WTC11 (cell line): ENCODE measurements at regions not wholly inside any gene's neighbourhood (a gene's known extent, or its start where the extent isn't known, plus 50 kb on each side); places are given as distances from the start of the nearest gene placed in this dataset.

Source experiments
- ATAC-seq: fragments of 200-7000 bp; cut with Tn5 transposase; 2 replicates; pipeline ENCODE4 v1.10.0; 2021; ENCODE audit warnings: mild to moderate bottlenecking, moderate library complexity
- CTCF ChIA-PET: fragments of 300-600 bp; sonication (Branson Sonifier 250); formaldehyde crosslinking; loops from one replicate; lab custom pipeline; 2021; ENCODE audit warnings: antibody characterized with exemption; lab: Charles Lee
- POLR2A ChIA-PET: fragments of 350-600 bp; sonication (Branson Sonifier 250); formaldehyde crosslinking; loops from one replicate; lab custom pipeline; 2021; ENCODE audit warnings: antibody characterized with exemption; lab: Charles Lee
- DNase-seq: peaks from one replicate; pipeline ENCODE4 v3.0.0; 2021; ENCODE audit warnings: low spot score
- H3K27ac Mint-ChIP-seq: 2 replicates; pipeline ENCODE4 v1.8.0; 2021; ENCODE audit warnings: mixed read lengths
- H3K27me3 Mint-ChIP-seq: 2 replicates; pipeline ENCODE4 v1.8.0; 2021; ENCODE audit warnings: low read depth, mild to moderate bottlenecking, moderate library complexity, mixed read lengths
- H3K36me3 Mint-ChIP-seq: 2 replicates; pipeline ENCODE4 v1.8.0; 2021; ENCODE audit warnings: mixed read lengths
- H3K4me1 Mint-ChIP-seq: 2 replicates; pipeline ENCODE4 v1.8.0; 2022; ENCODE audit warnings: mixed read lengths
- H3K4me3 Mint-ChIP-seq: 2 replicates; pipeline ENCODE4 v1.8.0; 2021; ENCODE audit warnings: mild to moderate bottlenecking, moderate library complexity, mixed read lengths
- H3K9me3 Mint-ChIP-seq: 2 replicates; pipeline ENCODE4 v1.8.0; 2021; ENCODE audit warnings: mixed read lengths
- ATF3 ChIP-seq: sonication (generic); formaldehyde crosslinking; conservative IDR thresholded peaks from 2 replicates; pipeline ENCODE4 v1.8.1; 2022; ENCODE audit warnings: mild to moderate bottlenecking, missing genetic modification reagents
- ELF4 ChIP-seq: sonication (generic); formaldehyde crosslinking; IDR thresholded peaks from 2 replicates; pipeline ENCODE4 v1.8.1; 2022; ENCODE audit warnings: low read depth, mild to moderate bottlenecking, moderate library complexity, missing genetic modification reagents
- ESRRA ChIP-seq: sonication (generic); formaldehyde crosslinking; IDR thresholded peaks from 2 replicates; pipeline ENCODE4 v1.8.1; 2022; ENCODE audit warnings: mild to moderate bottlenecking, missing genetic modification reagents, borderline replicate concordance
- FOXP1 ChIP-seq: sonication (generic); formaldehyde crosslinking; IDR thresholded peaks from 2 replicates; pipeline ENCODE4 v1.8.0; 2022; ENCODE audit warnings: missing genetic modification reagents, mild to moderate bottlenecking, moderate library complexity, borderline replicate concordance
- FOXP4 ChIP-seq: sonication (generic); formaldehyde crosslinking; IDR thresholded peaks from 2 replicates; pipeline ENCODE4 v1.8.0; 2022; ENCODE audit warnings: mild to moderate bottlenecking, missing genetic modification reagents
- GTF2I ChIP-seq: fragments of 250-450 bp; sonication (Bioruptor Pico); conservative IDR thresholded peaks from 2 replicates; pipeline ENCODE4 v1.4.0; 2021; ENCODE audit warnings: mild to moderate bottlenecking
- JAZF1 ChIP-seq: fragments of 250-450 bp; sonication (Bioruptor Pico); IDR thresholded peaks from 2 replicates; pipeline ENCODE4 v1.9.0; 2021; ENCODE audit warnings: moderate library complexity, mild to moderate bottlenecking, inconsistent platforms
- MLX ChIP-seq: sonication (generic); formaldehyde crosslinking; IDR thresholded peaks from 2 replicates; pipeline ENCODE4 v1.8.1; 2023; ENCODE audit warnings: mild to moderate bottlenecking, missing genetic modification reagents, moderate library complexity
- NFYB ChIP-seq: sonication (generic); formaldehyde crosslinking; conservative IDR thresholded peaks from 2 replicates; pipeline ENCODE4 v1.8.0; 2022; ENCODE audit warnings: low read depth, missing genetic modification reagents
- NR1H2 ChIP-seq: sonication (generic); formaldehyde crosslinking; IDR thresholded peaks from 2 replicates; pipeline ENCODE4 v1.9.0; 2021; ENCODE audit warnings: mild to moderate bottlenecking, moderate library complexity, missing genetic modification reagents
- NR3C1 ChIP-seq: sonication (generic); formaldehyde crosslinking; conservative IDR thresholded peaks from 2 replicates; pipeline ENCODE4 v1.8.1; 2023; ENCODE audit warnings: low read depth, mild to moderate bottlenecking, missing genetic modification reagents
- OVOL2 ChIP-seq: fragments of 250-450 bp; sonication (Bioruptor Pico); IDR thresholded peaks from 2 replicates; pipeline ENCODE4 v1.9.0; 2021; ENCODE audit warnings: mild to moderate bottlenecking, borderline replicate concordance
- RORB ChIP-seq: fragments of 250-450 bp; sonication (Bioruptor Pico); IDR thresholded peaks from 2 replicates; pipeline ENCODE4 v1.9.0; 2021; ENCODE audit warnings: mild to moderate bottlenecking
- TEAD1 ChIP-seq: sonication (generic); formaldehyde crosslinking; IDR thresholded peaks from 2 replicates; pipeline ENCODE4 v1.8.0; 2022; ENCODE audit warnings: mild to moderate bottlenecking, missing genetic modification reagents
- ZNF121 ChIP-seq: sonication (generic); formaldehyde crosslinking; IDR thresholded peaks from 2 replicates; pipeline ENCODE4 v1.8.0; 2023; ENCODE audit warnings: missing genetic modification reagents
- ZNF219 ChIP-seq: sonication (generic); formaldehyde crosslinking; IDR thresholded peaks from 2 replicates; pipeline ENCODE4 v1.8.0; 2023; ENCODE audit warnings: missing genetic modification reagents, mild to moderate bottlenecking, borderline replicate concordance
- ZNF232 ChIP-seq: sonication (generic); formaldehyde crosslinking; IDR thresholded peaks from 2 replicates; pipeline ENCODE4 v1.8.0; 2022; ENCODE audit warnings: mild to moderate bottlenecking, missing genetic modification reagents
- ZNF317 ChIP-seq: sonication (generic); formaldehyde crosslinking; IDR thresholded peaks from 2 replicates; pipeline ENCODE4 v1.8.1; 2023; ENCODE audit warnings: low read depth, mild to moderate bottlenecking, moderate library complexity, missing genetic modification reagents, borderline replicate concordance
- ZNF396 ChIP-seq: fragments of 250-450 bp; sonication (Bioruptor Pico); IDR thresholded peaks from 2 replicates; pipeline ENCODE4 v1.8.0; 2021; ENCODE audit warnings: mild to moderate bottlenecking, moderate library complexity, borderline replicate concordance
- ZNF416 ChIP-seq: fragments of 250-450 bp; sonication (Bioruptor Pico); IDR thresholded peaks from 2 replicates; pipeline ENCODE4 v1.9.0; 2021; ENCODE audit warnings: mild to moderate bottlenecking, inconsistent platforms
- ZNF532 ChIP-seq: fragments of 250-450 bp; sonication (Bioruptor Pico); IDR thresholded peaks from 2 replicates; pipeline ENCODE4 v1.9.0; 2021; ENCODE audit warnings: mild to moderate bottlenecking, borderline replicate concordance
- TF ChIP-seq, protein P1 (sequence below): fragments of 250-450 bp; sonication (Bioruptor Pico); IDR thresholded peaks from 2 replicates; pipeline ENCODE4 v2.1.2; 2022; ENCODE audit warnings: mild to moderate bottlenecking, moderate library complexity
- TF ChIP-seq, protein P2 (sequence below): fragments of 250-450 bp; sonication (Bioruptor Pico); IDR thresholded peaks from 2 replicates; pipeline ENCODE4 v1.9.0; 2021; ENCODE audit warnings: moderate library complexity, mild to moderate bottlenecking, inconsistent platforms, borderline replicate concordance

DNA sequence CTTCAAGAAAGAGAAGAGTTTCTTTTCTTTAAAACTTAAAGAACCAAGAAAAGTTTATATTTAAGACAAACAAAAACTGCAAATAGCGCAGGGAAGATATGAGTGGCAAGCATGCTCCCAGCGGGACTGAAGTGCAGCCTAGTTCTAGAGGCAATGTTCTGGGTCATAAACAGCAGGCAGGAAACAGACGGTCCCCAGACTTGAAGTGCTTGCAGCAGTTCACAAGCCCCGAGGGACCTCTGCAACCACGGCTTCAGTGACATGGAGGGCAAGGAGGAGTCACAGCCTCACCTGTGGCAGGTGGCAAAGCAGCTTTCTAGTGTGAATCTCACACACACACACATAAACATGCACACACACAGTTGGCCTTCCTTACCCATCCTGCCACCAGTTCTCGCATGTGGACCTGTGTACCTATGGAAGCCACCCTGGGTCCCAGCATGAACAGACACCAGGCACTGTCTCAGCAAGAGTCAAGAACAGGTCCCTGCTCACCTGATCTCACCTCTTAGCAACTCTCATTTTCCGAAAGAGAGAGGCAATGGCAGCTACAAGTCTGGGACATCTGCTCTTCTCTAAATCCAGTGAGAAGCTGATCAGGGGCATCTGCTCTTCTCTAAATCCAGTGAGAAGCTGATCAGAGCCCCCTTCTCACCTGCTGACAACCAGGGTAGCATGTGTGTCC is 162.0 kb downstream of the EFNB2 start:
- ChIA-PET CTCF (no interaction called here), POLR2A (no interaction called here)
- no peak for ATAC-seq
- Mint-ChIP-seq H3K27ac (no peak overlapping the region), H3K36me3 (no peaks in the 10 kb centered on the region), H3K9me3 (no peaks in the 10 kb centered on the region), H3K4me1 (peaks cover 13% of the 10 kb centered on the region), H3K27me3 (no peaks in the 10 kb centered on the region; the same call in 1 of the 2 replicates)
- DNase-seq: no peak
- no peak for TF ChIP-seq ZNF532 (CRISPR knock-in tag)
- TF ChIP-seq, all 79 proteins: peak for 0
- no peak overlapping the region for H3K4me3 Mint-ChIP-seq

DNA sequence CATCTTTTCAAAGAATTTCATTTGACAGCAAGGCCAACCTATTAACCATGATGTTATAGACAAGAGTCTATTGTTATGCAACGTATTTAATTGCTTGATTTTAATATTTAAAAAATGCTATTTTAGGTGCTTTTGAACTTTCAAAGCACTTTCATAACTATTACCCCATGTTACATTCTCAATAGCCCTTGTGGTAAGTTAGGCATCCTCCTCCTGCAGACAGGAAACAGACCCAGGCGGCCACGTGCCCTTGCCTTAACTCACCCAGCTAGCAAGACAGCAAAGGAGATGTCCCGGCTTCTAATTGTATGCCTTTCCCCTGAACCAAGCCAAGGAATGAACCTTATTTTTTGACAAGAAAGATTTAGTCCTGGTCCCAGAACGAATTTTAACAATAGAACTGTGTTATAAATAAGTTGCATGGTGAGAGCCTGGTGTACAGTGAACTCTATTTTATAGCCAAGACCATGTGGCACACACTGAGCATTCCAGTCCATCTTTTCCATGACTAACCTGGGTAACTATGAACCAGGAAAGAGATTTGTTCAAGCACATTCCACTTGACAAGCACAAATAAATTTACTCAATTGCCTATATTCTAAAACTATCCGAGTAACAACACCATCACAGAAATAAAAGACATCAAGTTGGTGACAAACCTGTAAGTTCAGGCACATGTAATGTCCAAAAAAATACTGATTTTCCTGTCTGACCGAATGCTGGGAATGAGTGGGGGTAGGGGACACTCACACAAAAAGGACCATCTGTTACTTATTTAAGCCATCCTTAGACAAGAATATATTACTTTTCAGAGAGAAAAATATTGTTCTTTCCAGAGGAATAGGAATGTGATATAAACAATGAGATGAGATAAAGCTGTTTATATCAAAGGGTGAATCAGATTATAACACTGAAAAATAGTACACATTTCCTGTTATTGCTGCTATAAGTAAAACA is 163.0 kb downstream of the EFNB2 start:
- no peak for TF ChIP-seq ZNF121 (CRISPR knock-in tag)
- TF ChIP-seq GTF2I (CRISPR knock-in tag): no peak
- TF ChIP-seq ATF3: no peak
- TF ChIP-seq, protein P1, sequence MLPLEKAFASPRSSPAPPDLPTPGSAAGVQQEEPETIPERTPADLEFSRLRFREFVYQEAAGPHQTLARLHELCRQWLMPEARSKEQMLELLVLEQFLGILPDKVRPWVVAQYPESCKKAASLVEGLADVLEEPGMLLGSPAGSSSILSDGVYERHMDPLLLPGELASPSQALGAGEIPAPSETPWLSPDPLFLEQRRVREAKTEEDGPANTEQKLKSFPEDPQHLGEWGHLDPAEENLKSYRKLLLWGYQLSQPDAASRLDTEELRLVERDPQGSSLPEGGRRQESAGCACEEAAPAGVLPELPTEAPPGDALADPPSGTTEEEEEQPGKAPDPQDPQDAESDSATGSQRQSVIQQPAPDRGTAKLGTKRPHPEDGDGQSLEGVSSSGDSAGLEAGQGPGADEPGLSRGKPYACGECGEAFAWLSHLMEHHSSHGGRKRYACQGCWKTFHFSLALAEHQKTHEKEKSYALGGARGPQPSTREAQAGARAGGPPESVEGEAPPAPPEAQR: no peak
- TF ChIP-seq, protein P2, sequence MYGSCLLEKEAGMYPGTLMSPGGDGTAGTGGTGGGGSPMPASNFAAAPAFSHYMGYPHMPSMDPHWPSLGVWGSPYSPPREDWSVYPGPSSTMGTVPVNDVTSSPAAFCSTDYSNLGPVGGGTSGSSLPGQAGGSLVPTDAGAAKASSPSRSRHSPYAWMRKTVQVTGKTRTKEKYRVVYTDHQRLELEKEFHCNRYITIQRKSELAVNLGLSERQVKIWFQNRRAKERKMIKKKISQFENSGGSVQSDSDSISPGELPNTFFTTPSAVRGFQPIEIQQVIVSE (CRISPR knock-in tag): no peak
- TF ChIP-seq JAZF1 (CRISPR knock-in tag): no peak
- no peak for TF ChIP-seq ZNF317
- no peak for TF ChIP-seq NR1H2 (CRISPR knock-in tag)
- TF ChIP-seq TEAD1 (CRISPR knock-in tag): no peak
- no peak for TF ChIP-seq NFYB
- TF ChIP-seq OVOL2 (CRISPR knock-in tag): no peak
- no peak for TF ChIP-seq ELF4
- no peak for ATAC-seq
- Mint-ChIP-seq H3K4me1 (peaks cover 13% of the 10 kb centered on the region), H3K9me3 (no peaks in the 10 kb centered on the region), H3K27me3 (no peaks in the 10 kb centered on the region; the same call in 1 of the 2 replicates), H3K27ac (no peak overlapping the region), H3K36me3 (no peaks in the 10 kb centered on the region), H3K4me3 (no peak overlapping the region)
- POLR2A ChIA-PET: no interaction called here
- DNase-seq: no peak
- CTCF ChIA-PET: no interaction called here

DNA sequence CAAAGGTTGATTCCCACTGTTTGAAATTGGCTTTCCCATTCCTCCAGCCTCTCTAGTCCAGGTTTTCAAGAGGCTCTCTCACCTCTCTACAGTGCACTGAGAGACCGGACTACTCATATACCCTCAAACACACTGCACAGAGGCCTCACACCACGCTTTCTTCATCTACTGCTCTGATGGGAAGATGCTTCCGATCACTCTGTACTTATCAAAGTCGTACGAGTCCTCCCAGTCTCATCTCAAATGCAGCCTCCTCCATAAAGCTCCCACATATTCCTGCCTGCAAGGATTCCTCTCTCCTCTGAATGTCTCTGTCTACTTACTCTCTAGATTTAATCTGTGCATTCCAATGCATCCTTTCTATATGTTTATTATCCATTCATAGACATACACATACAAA is 164.4 kb downstream of the EFNB2 start:
- CTCF ChIA-PET: no interaction called here
- H3K9me3 Mint-ChIP-seq: no peaks in the 10 kb centered on the region
- no peak for TF ChIP-seq MLX (CRISPR knock-in tag)
- no peak for TF ChIP-seq FOXP1
- TF ChIP-seq NR3C1 (CRISPR knock-in tag): no peak
- no peak for TF ChIP-seq ZNF219 (CRISPR knock-in tag)
- TF ChIP-seq ZNF232 (CRISPR knock-in tag): no peak
- no peak for TF ChIP-seq FOXP4 (CRISPR knock-in tag)
- TF ChIP-seq RORB (CRISPR knock-in tag): no peak
- no peak for TF ChIP-seq ZNF396
- TF ChIP-seq ZNF416 (CRISPR knock-in tag): no peak
- TF ChIP-seq ESRRA: no peak

More for the DNA sequence above, 164.4 kb downstream of the EFNB2 start:
- Mint-ChIP-seq H3K27ac (no peak overlapping the region), H3K4me1 (peaks cover 13% of the 10 kb centered on the region), H3K36me3 (no peaks in the 10 kb centered on the region), H3K4me3 (no peak overlapping the region), H3K27me3 (no peaks in the 10 kb centered on the region; the same call in 1 of the 2 replicates)
- POLR2A ChIA-PET: no interaction called here
- ATAC-seq (no peak), DNase-seq (no peak)
